ENCODE measurements at regions not wholly inside any gene's neighbourhood (a gene's known extent, or its start where the extent isn't known, plus 50 kb on each side); places are given as distances from the start of the nearest gene placed in this dataset.
"Not testable (repeated sequence)": the region's sequence is repeated elsewhere in the genome, so short reads cannot be mapped to it uniquely, and the experiment has no call there.

DNA sequence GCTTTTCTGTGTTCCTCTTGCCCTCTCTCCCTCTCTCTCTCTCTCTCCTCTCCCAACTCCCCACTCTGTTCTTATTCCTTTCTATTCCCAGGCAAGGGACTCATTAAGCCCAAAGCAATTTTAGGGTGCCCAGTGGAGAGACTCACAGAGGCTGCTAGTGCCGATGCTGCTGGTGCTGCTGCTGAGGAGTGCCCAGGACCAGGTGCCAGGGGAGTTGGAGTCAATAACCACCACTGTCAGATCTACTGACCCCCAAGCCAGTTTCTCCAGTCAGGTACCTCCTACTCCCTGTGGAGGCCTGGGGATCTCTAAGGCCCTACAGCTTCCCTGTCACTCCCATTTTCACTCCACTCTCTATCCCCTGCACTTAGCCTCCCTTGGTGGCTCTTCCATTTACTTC lies 54.2 kb upstream of the LAS1L start:
- H3K27ac Mint-ChIP-seq: no peak overlapping the region

DNA sequence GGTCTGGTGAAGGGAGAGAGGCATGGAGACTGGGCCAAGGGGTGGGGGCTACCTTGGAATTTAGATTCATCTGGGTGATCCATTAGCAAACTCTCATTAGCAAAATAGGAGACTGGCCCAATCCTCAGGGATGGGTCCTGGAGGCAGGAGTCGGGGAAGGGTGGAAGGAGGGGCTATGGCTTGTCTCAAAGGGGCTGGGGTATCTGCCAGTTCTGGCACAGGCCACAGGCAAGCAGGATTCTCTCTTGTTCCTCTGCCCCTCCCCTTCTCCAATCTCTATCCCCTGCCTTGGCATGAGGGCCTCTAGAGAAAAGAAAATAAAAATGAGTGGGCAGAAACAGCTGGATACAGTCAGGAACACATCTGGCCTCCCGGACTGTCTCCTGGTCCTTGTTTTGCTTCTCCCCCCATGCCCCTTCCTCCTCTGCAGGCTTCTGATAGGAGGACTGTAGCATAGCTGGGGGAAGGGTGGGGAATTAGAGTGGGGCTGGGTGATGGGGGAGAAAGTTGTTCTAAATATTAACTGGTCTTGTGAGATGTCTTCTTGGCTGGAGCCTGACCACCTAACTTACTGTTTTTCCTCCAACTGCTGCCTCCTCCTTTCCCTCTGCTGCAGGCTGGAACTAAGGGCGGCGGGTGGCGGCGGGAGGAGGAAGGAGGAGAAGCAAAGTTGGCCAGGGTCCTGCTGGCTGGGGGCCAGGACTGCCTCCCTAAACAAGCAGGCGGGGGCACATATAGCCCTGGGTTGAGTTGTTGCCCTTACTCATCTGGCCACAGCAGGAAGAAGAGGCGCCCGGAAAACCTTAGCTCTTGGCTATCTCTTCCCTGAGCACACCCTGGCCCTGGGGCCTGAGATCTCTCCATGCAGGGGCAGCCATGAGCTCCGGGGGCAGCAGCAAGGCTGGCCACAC lies 53.3 kb upstream of the LAS1L start:
- Mint-ChIP-seq H3K36me3 (no peaks in the 10 kb centered on the region), H3K27ac (no peak overlapping the region), H3K4me3 (no peak overlapping the region), H3K9me3 (no peaks in the 10 kb centered on the region), H3K27me3 (peaks cover 0 to 30% of the 10 kb centered on the region in 2 donors), H3K4me1 (peaks cover 0 to 4% of the 10 kb centered on the region in 2 donors)
- no peak for DNase-seq
- ATAC-seq (replicated peaks): no peak

More for the DNA sequence above, 54.2 kb upstream of the LAS1L start:
- ATAC-seq (replicated peaks) (no peak), DNase-seq (no peak)
- peaks cover 3% of the 10 kb centered on the region in 2 donors for H3K4me1 Mint-ChIP-seq
- peaks cover 0 to 30% of the 10 kb centered on the region in 2 donors for H3K27me3 Mint-ChIP-seq
- no peak overlapping the region for H3K4me3 Mint-ChIP-seq
- H3K36me3 Mint-ChIP-seq: no peaks in the 10 kb centered on the region
- no peaks in the 10 kb centered on the region for H3K9me3 Mint-ChIP-seq

DNA sequence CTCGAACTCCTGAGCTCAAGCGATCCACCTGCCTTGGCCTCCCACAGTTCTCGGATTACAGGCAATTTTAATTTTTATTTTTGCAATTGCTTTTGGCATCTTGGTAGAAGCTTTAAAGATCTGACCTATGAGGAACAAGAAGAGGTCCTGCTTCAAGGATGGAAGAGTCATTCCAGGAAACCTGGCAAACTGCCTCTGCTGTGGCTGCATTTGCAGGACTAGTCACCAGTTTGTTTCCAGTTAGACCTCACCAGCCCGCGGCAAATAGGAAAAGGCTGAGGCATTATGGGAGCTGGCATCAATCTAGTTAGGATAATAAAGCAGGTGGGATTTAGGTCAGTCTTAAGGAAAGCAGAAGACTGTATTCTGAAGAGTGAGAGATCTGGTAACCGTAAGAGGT lies 51.9 kb upstream of the LAS1L start:
- Mint-ChIP-seq H3K4me3 (no peak overlapping the region), H3K27me3 (peaks cover 0 to 32% of the 10 kb centered on the region in 2 donors), H3K36me3 (no peaks in the 10 kb centered on the region), H3K9me3 (no peaks in the 10 kb centered on the region), H3K27ac (no peak overlapping the region), H3K4me1 (peaks cover 6 to 13% of the 10 kb centered on the region in 2 donors)
- DNase-seq: no peak
- ATAC-seq (replicated peaks): no peak

DNA sequence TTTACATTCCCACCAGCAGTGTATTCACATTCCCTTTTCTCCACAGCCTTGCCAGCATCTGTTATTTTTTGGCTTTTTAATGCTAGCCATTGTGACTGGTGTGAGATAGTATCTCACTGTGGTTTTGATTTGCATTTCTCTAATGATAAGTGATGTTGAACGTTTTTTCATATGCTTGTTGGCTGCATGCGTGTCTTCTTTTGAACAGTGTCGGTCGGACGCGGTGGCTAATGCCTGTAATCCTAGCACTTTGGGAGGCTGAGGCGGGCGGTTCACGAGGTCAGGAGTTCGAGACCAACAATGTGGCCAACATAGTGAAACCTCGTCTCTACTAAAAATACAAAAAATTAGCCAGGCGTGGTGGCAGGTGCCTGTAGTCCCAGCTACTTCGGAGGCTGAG lies 50.6 kb upstream of the LAS1L start:
- H3K9me3 Mint-ChIP-seq; ATAC-seq (replicated peaks); H3K27ac Mint-ChIP-seq; H3K36me3 Mint-ChIP-seq; H3K4me3 Mint-ChIP-seq; DNase-seq: not testable (repeated sequence)
- Mint-ChIP-seq H3K4me1 (peaks cover 6 to 13% of the 10 kb centered on the region in 2 donors), H3K27me3 (peaks cover 0 to 30% of the 10 kb centered on the region in 2 donors)

All from stimulated activated naive B cell treated with anti-CD40 and anti-IgM and Interleukin-4, amounts not matched to agents 10 μg/mL and 1 μg/mL and 100 μg/mL, for 72 hours (primary cell).